ENCODE measurements at regions not wholly inside any gene's neighbourhood (a gene's known extent, or its start where the extent isn't known, plus 50 kb on each side); places are given as distances from the start of the nearest gene placed in this dataset.

GRCh38 chr1:222457513-222457912, 90.4 kb downstream of the HHIPL2 start (continued):
- TF ChIP-seq USF2 (IDR thresholded peaks at IDR 0.05; ENCODE audit: low read length): no peak
- TF ChIP-seq BRCA1 (IDR thresholded peaks at IDR 0.05; ENCODE audit: low read depth, low read length): no peak
- no peak for TF ChIP-seq RFX5 (IDR thresholded peaks at IDR 0.05; ENCODE audit: borderline replicate concordance, low read depth, low read length)
- no peak for TF ChIP-seq CHD1 (IDR thresholded peaks at IDR 0.05; ENCODE audit: low read depth, low read length)

Data from H1 (cell line).